Ascending aorta (tissue), 2 donors: ENCODE measurements at regions not wholly inside any gene's neighbourhood (a gene's known extent, or its start where the extent isn't known, plus 50 kb on each side); places are given as distances from the start of the nearest gene placed in this dataset.
A peak's percentile ranks its signal among the peaks of the same experiment; 100 is the strongest.
"Not testable (repeated sequence)": the region's sequence is repeated elsewhere in the genome, so short reads cannot be mapped to it uniquely, and the experiment has no call there.

Source experiments
- DNase-seq, 2 donors: peaks; one replicate each; pipeline ENCODE4 v3.0.0-alpha.2; 2019; ENCODE audit warnings: low spot score in 2 of 2
- H3K27ac ChIP-seq, 2 donors: fragments of 200-600 bp; sonication (generic); one replicate each; pipeline ENCODE4 v1.5.1; 2016 to 2017; ENCODE audit warnings: mild to moderate bottlenecking in 1 of 2
- H3K27me3 ChIP-seq: fragments of 200-600 bp; sonication (generic); one replicate; pipeline ENCODE4 v1.5.1; 2017
- H3K36me3 ChIP-seq, 2 donors: fragments of 200-600 bp; sonication (generic); one replicate each; pipeline ENCODE4 v1.5.1; 2016
- H3K4me1 ChIP-seq, 2 donors: fragments of 200-600 bp; sonication (generic); one replicate each; pipeline ENCODE4 v1.5.1; 2016 to 2017; ENCODE audit warnings: mild to moderate bottlenecking in 1 of 2
- H3K4me3 ChIP-seq, 2 donors: fragments of 200-600 bp; sonication (generic); one replicate each; pipeline ENCODE4 v1.5.1; 2016 to 2017; ENCODE audit warnings: mild to moderate bottlenecking in 1 of 2
- H3K9me3 ChIP-seq, 2 donors: fragments of 200-600 bp; sonication (generic); one replicate each; pipeline ENCODE4 v1.5.1; 2016
- CTCF ChIP-seq, 3 experiments: fragments of 200-600 bp in 2 of 3; fragments of 450-650 bp in 1 of 3; sonication (generic) in 2 of 3; IDR thresholded peaks; one replicate each; pipeline ENCODE4 v1.5.1; 2016 to 2019; ENCODE audit warnings: antibody characterized with exemption in 3 of 3, mild to moderate bottlenecking in 1 of 3, moderate library complexity in 1 of 3
- intact Hi-C: fragments of 100-400 bp; cut with DNase I; formaldehyde crosslinking; loops from one replicate; pipeline ENCODE4 v1.15.1; 2023

GRCh38 chr17:68161644-68162428 lies 86.0 kb upstream of the AMZ2 start:
- TF ChIP-seq CTCF (IDR thresholded peaks at IDR 0.05), result no peak
- intact Hi-C loops, result no loop called here
- no peaks in the 10 kb centered on the region for H3K4me1 ChIP-seq
- H3K36me3 ChIP-seq, result no peaks in the 10 kb centered on the region
- no peaks in the 10 kb centered on the region for H3K9me3 ChIP-seq
- H3K4me3 ChIP-seq, result no peak overlapping the region
- H3K27me3 ChIP-seq, result no peaks in the 10 kb centered on the region
- H3K27ac ChIP-seq, result no peak overlapping the region
- no peak for DNase-seq

- intact Hi-C loops, DNase-seq, H3K9me3 ChIP-seq, H3K4me3 ChIP-seq, H3K36me3 ChIP-seq, H3K27me3 ChIP-seq, H3K27ac ChIP-seq, H3K4me1 ChIP-seq: not testable (repeated sequence)
Measured at GRCh38 chr17:68168273-68169164, 79.3 kb upstream of the AMZ2 start.

- H3K27ac ChIP-seq, H3K27me3 ChIP-seq, DNase-seq, H3K4me1 ChIP-seq, H3K9me3 ChIP-seq, H3K36me3 ChIP-seq, intact Hi-C loops: not testable (repeated sequence)
- peak overlapping the region in 1 of 2 donors; percentile 45 for H3K4me3 ChIP-seq
Measured at GRCh38 chr17:68169165-68169821, 78.5 kb upstream of the AMZ2 start.

- TF ChIP-seq CTCF (IDR thresholded peaks at IDR 0.05), result no peak
- peak overlapping the region in 1 of 2 donors; percentile 45 for H3K4me3 ChIP-seq
- no peaks in the 10 kb centered on the region for H3K9me3 ChIP-seq
- no peak for DNase-seq
- no peaks in the 10 kb centered on the region for H3K4me1 ChIP-seq
- H3K36me3 ChIP-seq, result no peaks in the 10 kb centered on the region
- no peaks in the 10 kb centered on the region for H3K27me3 ChIP-seq
- intact Hi-C loops, result loop anchor here (10.0 kb wide), 1 partner anchor 595 kb away; no protein-coding TSS in a partner anchor
- no peak overlapping the region for H3K27ac ChIP-seq
Measured at GRCh38 chr17:68169840-68170239, 78.0 kb upstream of the AMZ2 start.

- Histone ChIP-seq H3K4me3 (no peak overlapping the region), H3K36me3 (no peaks in the 10 kb centered on the region), H3K9me3 (no peaks in the 10 kb centered on the region), H3K27ac (no peak overlapping the region), H3K27me3 (no peaks in the 10 kb centered on the region), H3K4me1 (no peaks in the 10 kb centered on the region)
- no peak for DNase-seq
- intact Hi-C loops, result loop anchor here (10.0 kb wide), 1 partner anchor 595 kb away; no protein-coding TSS in a partner anchor
- no peak for TF ChIP-seq CTCF (IDR thresholded peaks at IDR 0.05)
Measured at GRCh38 chr17:68170246-68170645, 77.6 kb upstream of the AMZ2 start.

- DNase-seq, result peak in 1 of 2 donors; percentile 83
- intact Hi-C loops, result loop anchor here (1.0 to 10.0 kb wide), 3 partner anchors 28 to 592 kb away; no protein-coding TSS in a partner anchor
- H3K36me3 ChIP-seq, result no peaks in the 10 kb centered on the region
- no peaks in the 10 kb centered on the region for H3K9me3 ChIP-seq
- H3K27ac ChIP-seq, result no peak overlapping the region
- no peaks in the 10 kb centered on the region for H3K27me3 ChIP-seq
- peak; percentile 89 to 96 (median 94) for TF ChIP-seq CTCF (IDR thresholded peaks at IDR 0.05)
- no peak overlapping the region for H3K4me3 ChIP-seq
- H3K4me1 ChIP-seq, result no peaks in the 10 kb centered on the region
Measured at GRCh38 chr17:68172461-68172954, 75.3 kb upstream of the AMZ2 start.
